GM12874 (cell line): ENCODE measurements at regions not wholly inside any gene's neighbourhood (a gene's known extent, or its start where the extent isn't known, plus 50 kb on each side); places are given as distances from the start of the nearest gene placed in this dataset.

Experiments
- CTCF ChIP-seq: IDR thresholded peaks from 2 replicates; pipeline ENCODE4 v1.5.1; 2011; ENCODE audit warnings: low read depth, mild to moderate bottlenecking, control low read depth, low read length, moderate library complexity; ENCODE audit not compliant: insufficient read depth

- no peak for TF ChIP-seq CTCF
Observed at GRCh38 chr12:88903333-88903732, 323.1 kb upstream of the KITLG start.

- no peak for TF ChIP-seq CTCF
Observed at GRCh38 chr12:88897723-88898122, 317.5 kb upstream of the KITLG start.

- TF ChIP-seq CTCF, result no peak
Observed at GRCh38 chr12:88896958-88897357, 316.7 kb upstream of the KITLG start.

GRCh38 chr12:88895634-88896033, 315.4 kb upstream of the KITLG start:
- no peak for TF ChIP-seq CTCF

- no peak for TF ChIP-seq CTCF
Observed at GRCh38 chr12:88893801-88894200, 313.5 kb upstream of the KITLG start.

GRCh38 chr12:88889326-88890110, 309.2 kb upstream of the KITLG start:
- no peak for TF ChIP-seq CTCF

- no peak for TF ChIP-seq CTCF
Observed at GRCh38 chr12:88884600-88884999, 304.3 kb upstream of the KITLG start.

GRCh38 chr12:88882662-88883061, 302.4 kb upstream of the KITLG start:
- TF ChIP-seq CTCF, result no peak
